CD8-positive, alpha-beta memory T cell (primary cell): ENCODE measurements at regions not wholly inside any gene's neighbourhood (a gene's known extent, or its start where the extent isn't known, plus 50 kb on each side); places are given as distances from the start of the nearest gene placed in this dataset.

Experiments used
- CTCF ChIA-PET: fragments of 350-600 bp; sonication (Branson Sonifier 250); formaldehyde crosslinking; loops from one replicate; lab custom pipeline; 2021; ENCODE audit warnings: antibody characterized with exemption; lab: Charles Lee
- POLR2A ChIA-PET: fragments of 350-600 bp; sonication (Branson Sonifier 250); formaldehyde crosslinking; loops from one replicate; lab custom pipeline; 2021; ENCODE audit warnings: antibody characterized with exemption; lab: Charles Lee
- DNase-seq, 5 donors: peaks; one replicate each; pipeline versions ENCODE4 v3.0.0 to v3.0.0-alpha.2; 2020 to 2022; ENCODE audit warnings: mixed read lengths in 1 of 5
- H3K27ac ChIP-seq: one replicate; pipeline ENCODE4 v1.7.0; 2013; ENCODE audit warnings: low read depth, mild to moderate bottlenecking, low read length, moderate library complexity
- H3K27me3 ChIP-seq: 2 replicates; pipeline ENCODE4 v1.7.0; 2013; ENCODE audit warnings: low read length, mild to moderate bottlenecking; ENCODE audit not compliant: insufficient read depth, poor library complexity, severe bottlenecking
- H3K36me3 ChIP-seq: 2 replicates; pipeline ENCODE4 v1.7.0; 2013; ENCODE audit warnings: mild to moderate bottlenecking, low read length, moderate library complexity; ENCODE audit not compliant: insufficient read depth
- H3K4me1 ChIP-seq: 2 replicates; pipeline ENCODE4 v1.7.0; 2013; ENCODE audit warnings: mild to moderate bottlenecking, low read length, moderate library complexity; ENCODE audit not compliant: insufficient read depth
- H3K4me3 ChIP-seq: 2 replicates; pipeline ENCODE4 v1.7.0; 2013; ENCODE audit warnings: mild to moderate bottlenecking, low read length
- H3K9me3 ChIP-seq: 2 replicates; pipeline ENCODE4 v1.7.0; 2013; ENCODE audit warnings: mild to moderate bottlenecking, low read length
- H3K27ac Mint-ChIP-seq, 8 donors: one replicate each; pipeline ENCODE4 v1.8.0; 2020 to 2021; ENCODE audit warnings: mixed read lengths in 8 of 8, mild to moderate bottlenecking in 6 of 8, inconsistent platforms in 3 of 8, moderate library complexity in 3 of 8
- H3K27me3 Mint-ChIP-seq, 2 donors: one replicate each; pipeline ENCODE4 v1.8.0; 2020 to 2021; ENCODE audit warnings: mixed read lengths in 2 of 2, mild to moderate bottlenecking in 1 of 2, moderate library complexity in 1 of 2
- H3K36me3 Mint-ChIP-seq, 3 donors: one replicate each; pipeline ENCODE4 v1.8.0; 2020 to 2021; ENCODE audit warnings: mixed read lengths in 3 of 3, inconsistent platforms in 1 of 3, mild to moderate bottlenecking in 1 of 3
- H3K4me1 Mint-ChIP-seq, 3 donors: one replicate each; pipeline ENCODE4 v1.8.0; 2020 to 2021; ENCODE audit warnings: mixed read lengths in 3 of 3, inconsistent platforms in 1 of 3, mild to moderate bottlenecking in 1 of 3
- H3K4me3 Mint-ChIP-seq, 7 donors: one replicate each; pipeline ENCODE4 v1.8.0; 2020 to 2021; ENCODE audit warnings: mixed read lengths in 7 of 7, mild to moderate bottlenecking in 6 of 7, moderate library complexity in 4 of 7, inconsistent platforms in 2 of 7
- H3K9me3 Mint-ChIP-seq, 5 donors: one replicate each; pipeline ENCODE4 v1.8.0; 2020 to 2022; ENCODE audit warnings: mixed read lengths in 5 of 5, mild to moderate bottlenecking in 3 of 5, moderate library complexity in 2 of 5, inconsistent platforms in 1 of 5

GRCh38 chr5:89137148-89137547 lies 254.2 kb upstream of the MEF2C start:
- Mint-ChIP-seq H3K4me1 (no peaks in the 10 kb centered on the region), H3K27ac (no peak overlapping the region), H3K9me3 (peaks cover 0 to 10% (median 4%) of the 10 kb centered on the region in 5 donors), H3K36me3 (no peaks in the 10 kb centered on the region), H3K27me3 (no peaks in the 10 kb centered on the region), H3K4me3 (no peak overlapping the region)
- POLR2A ChIA-PET: no interaction called here
- no peak overlapping the region for H3K4me3 ChIP-seq
- no peak overlapping the region for H3K27ac ChIP-seq
- CTCF ChIA-PET: no interaction called here
- DNase-seq: no peak
- H3K4me1 ChIP-seq: no peaks in the 10 kb centered on the region
- H3K9me3 ChIP-seq: no peaks in the 10 kb centered on the region
- H3K36me3 ChIP-seq: no peaks in the 10 kb centered on the region
- H3K27me3 ChIP-seq: no peaks in the 10 kb centered on the region

GRCh38 chr5:89133975-89134374 lies 251.0 kb upstream of the MEF2C start:
- H3K9me3 Mint-ChIP-seq: peaks cover 0 to 10% (median 0%) of the 10 kb centered on the region in 5 donors
- H3K36me3 Mint-ChIP-seq: no peaks in the 10 kb centered on the region
- POLR2A ChIA-PET: no interaction called here
- DNase-seq: no peak
- CTCF ChIA-PET: no interaction called here
- no peak overlapping the region for H3K4me3 Mint-ChIP-seq
- no peaks in the 10 kb centered on the region for H3K27me3 ChIP-seq
- no peak overlapping the region for H3K27ac ChIP-seq
- no peak overlapping the region for H3K4me3 ChIP-seq
- H3K27me3 Mint-ChIP-seq: no peaks in the 10 kb centered on the region
- no peaks in the 10 kb centered on the region for H3K36me3 ChIP-seq
- H3K9me3 ChIP-seq: no peaks in the 10 kb centered on the region
- H3K4me1 ChIP-seq: no peaks in the 10 kb centered on the region
- H3K4me1 Mint-ChIP-seq: no peaks in the 10 kb centered on the region
- H3K27ac Mint-ChIP-seq: no peak overlapping the region

- no peak overlapping the region for H3K4me3 ChIP-seq
- Mint-ChIP-seq H3K27me3 (no peaks in the 10 kb centered on the region), H3K4me3 (no peak overlapping the region), H3K4me1 (no peaks in the 10 kb centered on the region), H3K9me3 (peaks cover 0 to 10% (median 4%) of the 10 kb centered on the region in 5 donors), H3K36me3 (no peaks in the 10 kb centered on the region), H3K27ac (no peak overlapping the region)
- no peaks in the 10 kb centered on the region for H3K4me1 ChIP-seq
- H3K36me3 ChIP-seq: no peaks in the 10 kb centered on the region
- ChIA-PET POLR2A (no interaction called here), CTCF (no interaction called here)
- no peaks in the 10 kb centered on the region for H3K27me3 ChIP-seq
- H3K27ac ChIP-seq: no peak overlapping the region
- no peak for DNase-seq
- H3K9me3 ChIP-seq: no peaks in the 10 kb centered on the region
Observed at GRCh38 chr5:89133129-89133528, 250.1 kb upstream of the MEF2C start.

GRCh38 chr5:89130851-89131250 lies 247.9 kb upstream of the MEF2C start:
- H3K4me3 Mint-ChIP-seq: no peak overlapping the region
- no peaks in the 10 kb centered on the region for H3K36me3 Mint-ChIP-seq
- no peaks in the 10 kb centered on the region for H3K4me1 ChIP-seq
- H3K9me3 Mint-ChIP-seq: peaks cover 0 to 5% (median 4%) of the 10 kb centered on the region in 5 donors
- H3K4me3 ChIP-seq: no peak overlapping the region
- H3K27me3 ChIP-seq: no peaks in the 10 kb centered on the region
- H3K27ac Mint-ChIP-seq: no peak overlapping the region
- no peak for DNase-seq
- ChIA-PET CTCF (no interaction called here), POLR2A (no interaction called here)
- H3K36me3 ChIP-seq: no peaks in the 10 kb centered on the region
- no peaks in the 10 kb centered on the region for H3K4me1 Mint-ChIP-seq
- H3K9me3 ChIP-seq: no peaks in the 10 kb centered on the region
- H3K27ac ChIP-seq: no peak overlapping the region
- H3K27me3 Mint-ChIP-seq: no peaks in the 10 kb centered on the region

GRCh38 chr5:89129941-89130340 lies 247.0 kb upstream of the MEF2C start:
- Histone ChIP-seq H3K9me3 (no peaks in the 10 kb centered on the region), H3K36me3 (no peaks in the 10 kb centered on the region), H3K27me3 (no peaks in the 10 kb centered on the region), H3K27ac (no peak overlapping the region), H3K4me1 (no peaks in the 10 kb centered on the region), H3K4me3 (no peak overlapping the region)
- no peak for DNase-seq
- Mint-ChIP-seq H3K4me3 (no peak overlapping the region), H3K36me3 (no peaks in the 10 kb centered on the region), H3K27ac (no peak overlapping the region), H3K9me3 (peaks cover 0 to 5% (median 4%) of the 10 kb centered on the region in 5 donors), H3K4me1 (no peaks in the 10 kb centered on the region), H3K27me3 (no peaks in the 10 kb centered on the region)
- POLR2A ChIA-PET: no interaction called here
- CTCF ChIA-PET: no interaction called here

- H3K4me3 ChIP-seq: no peak overlapping the region
- H3K27me3 Mint-ChIP-seq: no peaks in the 10 kb centered on the region
- H3K36me3 ChIP-seq: no peaks in the 10 kb centered on the region
- H3K4me3 Mint-ChIP-seq: no peak overlapping the region
- no peak for DNase-seq
- H3K9me3 ChIP-seq: no peaks in the 10 kb centered on the region
- H3K27me3 ChIP-seq: no peaks in the 10 kb centered on the region
- CTCF ChIA-PET: no interaction called here
- H3K4me1 Mint-ChIP-seq: no peaks in the 10 kb centered on the region
- POLR2A ChIA-PET: no interaction called here
- no peak overlapping the region for H3K27ac Mint-ChIP-seq
- H3K36me3 Mint-ChIP-seq: no peaks in the 10 kb centered on the region
- H3K27ac ChIP-seq: no peak overlapping the region
- H3K9me3 Mint-ChIP-seq: peaks cover 0 to 5% (median 4%) of the 10 kb centered on the region in 5 donors
- H3K4me1 ChIP-seq: no peaks in the 10 kb centered on the region
Observed at GRCh38 chr5:89128906-89129625, 246.1 kb upstream of the MEF2C start.

- ChIA-PET CTCF (no interaction called here), POLR2A (no interaction called here)
- Histone ChIP-seq H3K27ac (no peak overlapping the region), H3K4me1 (no peaks in the 10 kb centered on the region), H3K36me3 (no peaks in the 10 kb centered on the region), H3K4me3 (no peak overlapping the region), H3K27me3 (no peaks in the 10 kb centered on the region), H3K9me3 (no peaks in the 10 kb centered on the region)
- Mint-ChIP-seq H3K36me3 (no peaks in the 10 kb centered on the region), H3K4me3 (no peak overlapping the region), H3K9me3 (peaks cover 0 to 5% (median 4%) of the 10 kb centered on the region in 5 donors), H3K4me1 (no peaks in the 10 kb centered on the region), H3K27me3 (no peaks in the 10 kb centered on the region), H3K27ac (no peak overlapping the region)
- no peak for DNase-seq
Observed at GRCh38 chr5:89128092-89128491, 245.1 kb upstream of the MEF2C start.

GRCh38 chr5:89127191-89127590 lies 244.2 kb upstream of the MEF2C start:
- peaks cover 0 to 2% of the 10 kb centered on the region in 2 donors for H3K27me3 Mint-ChIP-seq
- ChIA-PET POLR2A (no interaction called here), CTCF (no interaction called here)
- H3K36me3 Mint-ChIP-seq: no peaks in the 10 kb centered on the region
- no peak overlapping the region for H3K27ac Mint-ChIP-seq
- no peaks in the 10 kb centered on the region for H3K36me3 ChIP-seq
- no peak overlapping the region for H3K4me3 ChIP-seq
- no peaks in the 10 kb centered on the region for H3K4me1 Mint-ChIP-seq
- H3K9me3 ChIP-seq: no peaks in the 10 kb centered on the region
- H3K9me3 Mint-ChIP-seq: peaks cover 0 to 5% (median 4%) of the 10 kb centered on the region in 5 donors
- H3K27me3 ChIP-seq: no peaks in the 10 kb centered on the region
- no peak overlapping the region for H3K4me3 Mint-ChIP-seq
- no peaks in the 10 kb centered on the region for H3K4me1 ChIP-seq
- DNase-seq: no peak
- no peak overlapping the region for H3K27ac ChIP-seq
